Kidney (tissue), 13 donors: ENCODE measurements at regions not wholly inside any gene's neighbourhood (a gene's known extent, or its start where the extent isn't known, plus 50 kb on each side); places are given as distances from the start of the nearest gene placed in this dataset.

Experiments
- DNase-seq, 5 donors: peaks; one replicate each; pipeline ENCODE4 v3.0.0-alpha.2; 2013 to 2020
- FAIRE-seq: peaks from 2 replicates; lab custom pipeline; 2012; peaks lifted over from hg19 to GRCh38; lab: Jason Lieb, UNC
- H3K27ac ChIP-seq, 2 donors: one replicate each; pipeline ENCODE4 v1.7.0; 2013; ENCODE audit warnings: low read depth in 2 of 2, low read length in 2 of 2, inconsistent platforms in 1 of 2
- H3K27me3 ChIP-seq: one replicate; pipeline ENCODE4 v1.7.1; 2013; ENCODE audit warnings: low read length, inconsistent platforms; ENCODE audit not compliant: control insufficient read depth, insufficient read depth
- H3K36me3 ChIP-seq, 3 donors: one replicate each; pipeline versions ENCODE4 v1.7.0 to v1.7.1; 2013; ENCODE audit warnings: low read length in 3 of 3, control low read depth in 1 of 3, inconsistent platforms in 1 of 3; ENCODE audit not compliant: insufficient read depth in 3 of 3, control insufficient read depth in 2 of 3
- H3K4me1 ChIP-seq, 3 donors: one replicate each; pipeline versions ENCODE4 v1.7.0 to v1.7.1; 2013; ENCODE audit warnings: low read length in 3 of 3, inconsistent platforms in 1 of 3, low read depth in 1 of 3; ENCODE audit not compliant: control insufficient read depth in 2 of 3, insufficient read depth in 2 of 3
- H3K4me3 ChIP-seq, 3 donors: one replicate each; pipeline versions ENCODE4 v1.7.0 to v1.8.1; 2013; ENCODE audit warnings: low read length in 3 of 3, control low read depth in 1 of 3, inconsistent platforms in 1 of 3
- H3K9ac ChIP-seq, 3 donors: one replicate each; pipeline versions ENCODE4 v1.7.0 to v1.7.1; 2013; ENCODE audit warnings: low read length in 3 of 3, control low read depth in 1 of 3, inconsistent platforms in 1 of 3
- H3K9me3 ChIP-seq, 3 donors: one replicate each; pipeline versions ENCODE4 v1.7.0 to v1.7.1; 2013; ENCODE audit warnings: low read length in 3 of 3, control low read depth in 1 of 3, inconsistent platforms in 1 of 3; ENCODE audit not compliant: control insufficient read depth in 2 of 3, insufficient read depth in 1 of 3
- intact Hi-C: fragments of 100-400 bp; cut with DNase I; formaldehyde crosslinking; loops from one replicate; pipeline ENCODE4 v1.11.1; 2022
- TF ChIP-seq, protein P1 (sequence below): IDR thresholded peaks from 3 replicates; pipeline ENCODE4 v1.5.1; 2012; ENCODE audit warnings: mild to moderate bottlenecking, moderate library complexity, borderline replicate concordance; ENCODE audit not compliant: insufficient read depth; ENCODE audit errors: extremely low read depth
- donor health status: control.
- donor health status: control.
- donor health status: control.
- donor health status: control.
- donor health status: control.
- donor health status: DM: yes; HTN: yes; CAD: no.
- donor health status: Normal renal cell carcinoma (clear cell type).

DNA sequence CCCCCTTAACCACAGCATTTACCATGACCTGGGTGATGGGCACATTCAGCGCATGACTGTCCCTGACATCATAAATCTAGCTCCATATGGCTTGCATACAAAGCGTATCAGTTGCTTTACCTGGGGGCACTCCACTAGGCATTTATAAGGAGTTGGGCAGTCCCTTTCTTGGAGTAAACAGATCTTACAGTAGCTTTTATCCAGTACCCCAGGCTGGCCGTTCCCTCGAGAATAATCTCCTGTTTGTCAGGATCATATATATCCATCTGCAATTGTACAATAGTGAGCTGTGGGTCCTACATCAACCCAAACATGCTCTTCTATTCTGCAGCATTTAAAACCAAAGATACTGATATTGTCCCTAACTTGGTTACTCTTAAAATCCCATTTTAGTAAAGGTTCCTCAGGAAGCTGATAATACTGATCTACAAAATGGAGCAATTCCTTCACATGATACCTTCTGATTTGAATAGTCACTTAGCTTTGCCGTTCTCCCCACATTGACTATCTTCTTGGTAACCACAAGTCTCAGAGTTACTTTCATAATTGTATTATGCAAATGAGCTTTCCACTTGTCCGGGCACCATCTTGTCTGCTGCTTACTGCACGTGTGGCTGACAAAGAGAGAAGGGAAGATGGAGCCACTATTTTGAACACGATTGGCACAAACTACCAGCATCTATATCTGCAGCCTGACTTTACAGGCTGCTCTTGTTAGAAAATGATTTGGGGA is 205.0 kb downstream of the CWF19L2 start:
- Histone ChIP-seq H3K9me3 (no peaks in the 10 kb centered on the region), H3K36me3 (no peaks in the 10 kb centered on the region), H3K27me3 (no peaks in the 10 kb centered on the region), H3K4me3 (no peak overlapping the region), H3K4me1 (no peaks in the 10 kb centered on the region), H3K9ac (no peak overlapping the region), H3K27ac (no peak overlapping the region)
- intact Hi-C loops = no loop called here
- TF ChIP-seq, protein P1, sequence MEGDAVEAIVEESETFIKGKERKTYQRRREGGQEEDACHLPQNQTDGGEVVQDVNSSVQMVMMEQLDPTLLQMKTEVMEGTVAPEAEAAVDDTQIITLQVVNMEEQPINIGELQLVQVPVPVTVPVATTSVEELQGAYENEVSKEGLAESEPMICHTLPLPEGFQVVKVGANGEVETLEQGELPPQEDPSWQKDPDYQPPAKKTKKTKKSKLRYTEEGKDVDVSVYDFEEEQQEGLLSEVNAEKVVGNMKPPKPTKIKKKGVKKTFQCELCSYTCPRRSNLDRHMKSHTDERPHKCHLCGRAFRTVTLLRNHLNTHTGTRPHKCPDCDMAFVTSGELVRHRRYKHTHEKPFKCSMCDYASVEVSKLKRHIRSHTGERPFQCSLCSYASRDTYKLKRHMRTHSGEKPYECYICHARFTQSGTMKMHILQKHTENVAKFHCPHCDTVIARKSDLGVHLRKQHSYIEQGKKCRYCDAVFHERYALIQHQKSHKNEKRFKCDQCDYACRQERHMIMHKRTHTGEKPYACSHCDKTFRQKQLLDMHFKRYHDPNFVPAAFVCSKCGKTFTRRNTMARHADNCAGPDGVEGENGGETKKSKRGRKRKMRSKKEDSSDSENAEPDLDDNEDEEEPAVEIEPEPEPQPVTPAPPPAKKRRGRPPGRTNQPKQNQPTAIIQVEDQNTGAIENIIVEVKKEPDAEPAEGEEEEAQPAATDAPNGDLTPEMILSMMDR = no peak
- DNase-seq = no peak
- FAIRE-seq = no peak

DNA sequence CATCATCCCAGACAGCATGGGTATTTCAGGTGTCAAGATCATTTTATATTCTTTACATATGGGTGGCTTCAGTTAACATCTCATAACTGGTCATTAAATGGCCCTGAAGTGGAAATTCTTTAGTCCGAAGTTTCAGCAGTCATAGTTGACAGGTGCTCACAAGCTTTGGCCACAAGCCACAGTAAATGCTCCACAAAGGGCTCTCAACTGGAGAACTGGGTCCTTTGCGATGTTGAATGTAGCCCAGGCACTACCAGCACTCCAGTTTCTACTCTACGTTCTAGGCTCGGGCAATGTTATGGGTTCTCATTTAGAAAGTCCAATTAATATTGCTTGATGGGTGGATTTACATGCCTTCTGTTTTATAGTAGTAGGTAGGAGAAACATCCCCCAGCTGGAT is 206.3 kb downstream of the CWF19L2 start:
- Histone ChIP-seq H3K36me3 (no peaks in the 10 kb centered on the region), H3K4me3 (no peak overlapping the region), H3K9ac (no peak overlapping the region), H3K9me3 (no peaks in the 10 kb centered on the region), H3K27ac (no peak overlapping the region), H3K4me1 (no peaks in the 10 kb centered on the region), H3K27me3 (no peaks in the 10 kb centered on the region)
- DNase-seq = no peak
- intact Hi-C loops = no loop called here
- TF ChIP-seq, protein P1 = no peak
- FAIRE-seq = no peak

DNA sequence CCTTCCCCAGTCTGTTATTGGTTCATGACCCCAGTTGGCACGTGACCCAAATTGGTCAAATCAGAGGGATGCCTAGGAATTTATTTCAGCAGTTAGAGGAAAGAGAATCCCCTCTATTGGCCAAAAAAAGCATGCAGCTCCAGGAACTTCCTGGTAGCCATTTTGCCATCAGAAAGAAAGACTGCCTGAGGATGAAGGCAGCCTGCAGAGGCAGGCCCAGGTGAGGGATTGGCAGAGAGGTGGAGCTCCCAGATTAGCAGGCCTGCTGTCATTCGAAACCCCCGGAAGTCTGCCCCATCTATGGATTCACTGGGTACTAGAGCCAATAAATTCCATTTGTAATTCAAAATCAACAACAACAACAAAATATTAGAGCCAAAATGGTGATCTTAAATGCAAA is 207.6 kb downstream of the CWF19L2 start:
- intact Hi-C loops = no loop called here
- H3K27ac ChIP-seq = no peak overlapping the region
- no peaks in the 10 kb centered on the region for H3K36me3 ChIP-seq
- H3K4me3 ChIP-seq = no peak overlapping the region
- FAIRE-seq (no peak), DNase-seq (no peak)
- no peaks in the 10 kb centered on the region for H3K9me3 ChIP-seq
- no peaks in the 10 kb centered on the region for H3K4me1 ChIP-seq
- H3K9ac ChIP-seq = no peak overlapping the region
- no peaks in the 10 kb centered on the region for H3K27me3 ChIP-seq
- TF ChIP-seq, protein P1 = no peak

DNA sequence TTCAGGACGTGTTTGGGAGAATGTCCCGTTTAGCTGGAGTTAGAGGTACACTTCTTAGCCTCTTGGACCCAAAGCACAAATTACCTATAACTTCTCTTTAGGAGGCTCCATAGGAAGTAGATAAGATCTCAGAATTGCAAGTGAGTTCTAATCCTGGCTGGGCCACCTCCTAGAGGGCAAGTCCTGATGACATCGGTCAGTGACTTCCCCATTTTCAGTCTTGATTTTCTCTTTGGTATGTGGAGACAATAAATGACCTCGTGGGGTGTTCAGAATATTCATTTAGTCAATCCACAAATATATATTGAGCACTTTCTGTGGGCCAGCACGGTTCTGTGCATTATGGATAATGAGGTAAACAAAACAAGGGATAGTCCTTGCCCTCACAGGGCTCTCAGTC is 208.6 kb downstream of the CWF19L2 start:
- Histone ChIP-seq H3K27me3 (no peaks in the 10 kb centered on the region), H3K9ac (no peak overlapping the region), H3K36me3 (no peaks in the 10 kb centered on the region), H3K4me3 (no peak overlapping the region), H3K9me3 (no peaks in the 10 kb centered on the region), H3K4me1 (no peaks in the 10 kb centered on the region), H3K27ac (no peak overlapping the region)
- DNase-seq (no peak), FAIRE-seq (no peak)
- intact Hi-C loops = no loop called here
- TF ChIP-seq, protein P1 = no peak
